ENCODE measurements at regions not wholly inside any gene's neighbourhood (a gene's known extent, or its start where the extent isn't known, plus 50 kb on each side); places are given as distances from the start of the nearest gene placed in this dataset.

GRCh38 chr3:195001961-195002861, 268.7 kb downstream of the XXYLT1 start:
- DNase-seq: peak; percentile 8

DNA sequence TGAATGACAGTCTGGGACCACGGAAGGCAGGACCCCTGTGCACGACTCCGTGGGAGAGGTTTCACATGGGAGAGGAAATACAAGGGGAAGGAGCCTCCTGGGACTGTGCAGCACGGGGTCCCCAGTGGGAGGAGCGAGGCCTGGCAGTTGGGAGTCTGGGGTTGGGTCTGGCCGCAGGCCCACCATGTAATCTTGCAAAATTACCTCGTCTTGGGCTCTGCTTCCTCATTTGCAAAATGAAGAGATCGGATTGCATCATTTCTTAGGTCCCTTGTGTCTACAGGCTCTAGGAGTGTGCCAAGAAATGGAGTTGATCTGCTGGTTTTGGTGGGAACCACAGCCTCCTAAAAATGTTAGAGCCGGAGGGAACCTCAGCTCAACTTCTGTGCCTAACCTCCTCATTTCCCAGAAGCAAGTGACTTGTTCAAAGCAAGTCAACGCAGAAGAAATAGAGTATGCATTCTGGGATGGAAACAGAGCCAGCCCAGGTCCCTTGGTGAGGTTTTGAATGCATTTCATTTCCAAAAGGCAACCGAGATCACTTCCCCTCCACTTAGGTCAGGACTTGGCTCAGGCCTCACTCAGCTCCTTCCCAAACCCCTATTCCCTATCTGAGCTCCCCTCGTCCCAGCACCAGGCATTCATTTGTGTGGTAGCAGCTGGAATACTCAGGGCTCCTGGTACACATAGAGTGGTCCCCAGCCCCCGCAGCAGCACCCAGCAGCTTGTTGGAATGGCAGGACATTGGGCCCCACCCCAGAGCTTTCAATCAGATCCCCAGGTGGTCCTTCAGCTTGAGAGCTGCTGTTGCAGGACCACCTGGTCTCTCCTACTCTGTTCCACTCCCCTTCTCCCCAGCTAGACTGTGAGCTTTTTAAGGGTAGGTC, 267.7 kb downstream of the XXYLT1 start:
- DNase-seq: no peak

DNA sequence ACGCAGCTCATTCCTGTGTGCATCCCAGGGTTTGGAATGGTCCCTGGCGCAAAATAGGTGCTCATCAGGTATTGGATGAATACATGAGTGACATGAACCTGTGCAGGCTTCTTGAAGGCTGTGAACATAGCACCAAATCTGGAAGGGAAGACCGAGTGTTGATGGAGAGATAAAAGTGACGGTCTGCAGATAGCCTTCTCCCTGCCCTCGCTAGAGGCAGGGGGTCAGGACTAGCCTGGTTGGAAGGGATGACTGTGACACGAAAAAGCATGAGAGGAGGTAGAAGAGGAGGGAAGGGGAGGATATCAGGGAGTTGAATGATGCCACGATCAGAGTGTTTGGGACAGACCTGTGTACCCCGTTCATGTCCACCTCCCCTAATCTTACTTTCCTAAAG, 267.1 kb downstream of the XXYLT1 start:
- no peak for DNase-seq

GRCh38 chr3:195004512-195005250, 266.3 kb downstream of the XXYLT1 start:
- DNase-seq: no peak

DNA sequence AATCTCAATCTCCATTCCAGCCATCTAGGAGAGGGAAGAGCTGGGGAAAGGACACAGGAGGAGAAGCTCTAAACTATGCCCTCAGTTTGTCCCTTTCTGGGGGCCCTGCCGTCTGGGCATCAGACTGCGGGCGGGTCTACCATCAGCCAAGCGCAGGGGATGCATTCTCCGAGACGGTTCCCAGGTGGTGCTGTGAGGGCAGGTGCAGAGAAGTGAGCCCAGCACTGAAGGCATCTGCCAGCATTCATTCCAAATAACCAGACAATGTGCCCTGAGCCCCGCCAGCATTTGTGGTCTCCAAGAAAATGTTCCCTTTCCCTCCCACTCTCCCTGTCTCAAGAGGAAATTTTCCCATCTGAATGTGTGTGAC, 265.7 kb downstream of the XXYLT1 start:
- DNase-seq: no peak

DNA sequence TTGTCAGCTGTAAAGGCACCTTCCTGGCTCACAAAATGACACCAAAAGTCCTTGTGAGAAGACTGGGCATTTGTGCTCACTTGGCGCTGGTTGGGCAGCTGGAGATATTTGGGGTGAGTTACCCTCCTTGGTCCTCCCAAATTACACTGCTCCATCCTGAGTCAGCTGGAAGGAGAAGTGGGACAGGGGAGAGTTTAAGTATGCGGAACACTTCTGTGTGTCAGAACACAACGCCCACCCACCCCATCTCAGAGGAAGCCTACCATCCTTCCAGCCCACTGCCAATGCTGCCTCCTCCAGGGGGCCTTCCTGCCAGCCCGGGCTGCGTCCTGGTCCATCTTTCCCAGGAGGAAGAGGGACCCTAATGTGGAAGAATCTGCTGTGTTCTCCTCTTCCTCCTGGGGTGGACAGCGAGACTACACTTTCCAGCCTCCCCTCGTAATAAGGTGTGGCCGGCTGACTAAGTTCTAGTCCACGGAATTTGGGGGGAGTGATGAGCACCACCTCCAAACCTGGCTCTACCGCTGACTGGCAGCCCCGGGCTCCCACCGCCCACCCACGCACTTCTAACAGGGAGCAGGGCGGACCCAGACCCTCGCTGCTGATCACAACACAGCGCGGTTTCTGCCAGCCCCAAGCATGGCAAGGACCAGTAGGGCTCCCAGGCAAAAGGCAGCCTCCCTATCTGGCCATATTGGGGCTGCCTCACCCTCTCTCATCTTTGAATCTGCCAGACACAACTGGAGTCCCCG, 265.0 kb downstream of the XXYLT1 start:
- no peak for DNase-seq

DNA sequence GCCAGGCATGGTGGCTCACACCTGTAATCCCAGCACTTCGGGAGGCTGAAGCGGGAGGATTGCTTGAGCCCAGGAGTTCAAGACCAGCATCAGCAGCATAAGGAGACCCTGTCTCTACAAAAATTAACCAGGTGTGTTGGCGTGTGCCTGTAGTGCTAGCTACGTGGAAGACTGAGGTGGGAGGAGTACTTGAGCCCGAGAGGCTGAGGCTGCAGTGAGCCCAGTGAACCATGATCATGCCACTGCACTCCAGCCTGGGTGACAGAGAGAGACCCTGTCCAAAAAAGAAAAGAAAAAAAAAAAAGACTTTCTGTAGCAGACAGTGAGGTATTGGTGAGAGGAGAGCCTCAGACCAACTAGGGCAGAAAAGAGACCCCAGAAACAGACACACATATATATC, 263.8 kb downstream of the XXYLT1 start:
- no peak for DNase-seq

DNA sequence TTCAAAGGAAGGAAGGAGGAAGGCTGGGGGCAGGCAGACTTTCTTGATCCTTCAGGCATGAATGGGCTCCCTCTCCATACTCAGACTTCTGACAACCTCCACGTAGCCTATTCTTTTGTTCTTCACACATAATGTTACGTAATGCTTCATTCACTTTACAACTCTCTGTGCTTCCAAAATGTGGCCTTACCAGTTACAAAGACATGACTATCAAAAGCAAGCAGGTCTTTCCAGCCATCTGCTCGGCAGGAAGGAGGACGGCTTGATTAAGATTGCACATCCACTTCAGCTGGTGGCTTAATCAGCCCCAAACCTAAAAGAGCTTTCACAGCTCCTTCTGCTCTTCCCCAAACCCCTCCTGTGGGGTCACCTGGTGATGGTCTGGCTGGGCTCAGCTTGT, 263.2 kb downstream of the XXYLT1 start:
- DNase-seq: no peak

- no peak for DNase-seq
Measured at GRCh38 chr3:195008816-195009215, 262.1 kb downstream of the XXYLT1 start.

DNA sequence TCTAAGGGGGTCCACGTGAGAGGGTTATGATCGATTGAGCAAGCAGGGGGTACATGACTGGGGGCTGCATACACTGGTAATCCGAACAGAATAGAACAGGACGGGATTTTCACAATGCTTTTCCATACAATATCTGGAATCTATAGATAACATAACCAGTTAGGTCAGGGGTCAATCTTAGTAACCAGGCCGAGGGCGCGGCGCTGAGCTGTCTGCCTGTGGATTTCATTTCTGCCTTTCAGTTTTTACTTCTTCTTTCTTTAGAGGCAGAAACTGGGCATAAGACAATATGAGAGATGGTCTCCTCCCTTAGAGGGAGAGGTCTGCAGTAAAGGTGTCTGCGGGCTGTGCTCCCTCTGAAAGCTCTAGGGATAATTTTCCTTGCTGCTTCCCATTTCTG, 261.3 kb downstream of the XXYLT1 start:
- DNase-seq: no peak

DNA sequence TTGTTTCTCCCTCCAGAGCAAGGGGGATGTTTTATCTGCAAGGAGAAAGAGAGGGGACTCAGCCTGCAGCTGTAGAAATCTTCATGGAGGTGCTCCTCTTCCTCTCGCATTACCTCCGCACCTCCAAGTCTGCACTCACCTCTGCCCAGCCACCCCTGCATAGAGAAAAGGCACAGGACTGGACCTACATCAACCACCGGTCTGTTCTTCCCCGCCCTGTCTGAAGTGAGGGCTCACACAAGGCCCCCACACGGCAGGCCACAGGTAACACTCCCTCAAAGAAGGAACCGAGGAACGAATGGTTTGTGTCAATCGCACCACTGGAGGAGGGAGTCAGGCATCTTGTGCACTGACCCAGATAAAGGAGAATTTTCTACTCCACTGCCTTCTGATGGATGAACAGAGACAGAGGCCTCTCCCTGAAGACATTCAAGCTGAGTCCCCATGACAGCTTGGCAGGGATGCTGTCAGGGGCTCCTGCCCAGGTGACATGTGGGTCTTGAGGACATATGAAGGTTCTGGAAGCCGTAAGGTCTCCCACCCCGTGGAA, 260.3 kb downstream of the XXYLT1 start:
- DNase-seq: no peak

DNA sequence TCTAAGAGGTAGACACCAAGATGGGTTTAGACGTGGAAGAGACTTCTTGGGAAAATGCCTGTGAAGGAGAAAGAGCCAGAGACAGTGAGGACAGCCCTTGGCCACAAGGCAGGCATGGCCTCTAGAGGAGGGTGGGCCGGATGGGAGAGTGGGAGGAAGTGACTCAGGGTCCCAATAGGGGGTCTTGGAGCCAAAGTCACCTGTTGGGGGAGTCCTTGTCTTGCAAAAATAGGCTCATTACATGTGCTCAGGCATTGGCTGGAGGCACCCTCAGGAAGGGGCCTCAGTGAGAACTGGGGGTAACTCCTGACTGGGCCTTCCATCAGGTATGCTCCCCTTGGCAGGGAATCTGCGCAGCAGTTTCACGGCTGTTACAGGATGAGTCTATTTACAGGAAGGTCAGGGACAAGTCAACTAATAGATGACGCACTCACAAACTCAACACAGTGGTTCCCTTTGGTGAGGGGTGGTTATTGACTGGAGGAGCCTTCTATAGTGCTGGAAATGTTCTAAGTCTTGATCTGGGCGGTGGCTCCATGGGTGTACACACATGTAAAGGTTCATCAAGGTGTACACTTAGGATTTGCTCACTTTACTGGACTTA, 259.6 kb downstream of the XXYLT1 start:
- DNase-seq: no peak

DNA sequence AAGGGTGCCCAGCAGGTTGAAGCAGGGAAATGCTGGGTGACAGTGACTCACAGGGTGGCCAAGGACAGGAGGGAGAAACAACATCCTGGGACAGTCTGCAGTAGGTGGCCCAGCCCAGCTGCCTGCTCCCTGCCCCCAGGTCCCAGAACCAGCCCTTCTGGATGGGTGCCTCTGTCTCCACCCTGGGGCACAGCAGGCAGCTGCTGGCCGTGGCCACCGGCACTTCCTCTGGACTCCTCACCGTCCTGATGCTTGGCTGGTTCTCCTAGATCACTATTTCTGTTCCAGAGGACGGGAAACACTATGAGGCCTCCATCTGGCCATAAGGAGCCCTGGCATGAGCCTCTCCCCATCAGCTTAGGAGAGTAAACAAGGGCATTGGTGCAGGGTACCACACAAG, 258.9 kb downstream of the XXYLT1 start:
- no peak for DNase-seq

DNA sequence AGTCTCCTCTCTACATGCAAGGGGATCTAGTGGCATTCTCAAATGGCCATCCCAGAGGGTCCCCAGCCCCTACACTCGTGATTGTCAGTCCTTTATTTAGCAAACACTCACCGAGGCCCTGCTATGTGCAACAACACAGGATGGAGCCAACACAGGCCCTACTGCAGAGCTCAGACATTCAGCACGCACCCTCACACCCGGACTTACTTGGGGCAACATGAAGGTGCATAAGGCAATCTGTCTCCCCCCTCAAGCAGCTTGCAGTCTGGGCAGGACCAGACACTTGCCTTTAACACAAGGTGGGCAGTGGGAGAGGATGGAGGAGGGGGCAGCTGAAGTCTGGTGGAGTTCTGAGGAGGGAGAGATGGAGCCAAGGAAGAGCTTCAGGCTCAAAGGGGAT, 258.4 kb downstream of the XXYLT1 start:
- no peak for DNase-seq

- no peak for DNase-seq
Measured at GRCh38 chr3:195013411-195014361, 257.3 kb downstream of the XXYLT1 start.

DNA sequence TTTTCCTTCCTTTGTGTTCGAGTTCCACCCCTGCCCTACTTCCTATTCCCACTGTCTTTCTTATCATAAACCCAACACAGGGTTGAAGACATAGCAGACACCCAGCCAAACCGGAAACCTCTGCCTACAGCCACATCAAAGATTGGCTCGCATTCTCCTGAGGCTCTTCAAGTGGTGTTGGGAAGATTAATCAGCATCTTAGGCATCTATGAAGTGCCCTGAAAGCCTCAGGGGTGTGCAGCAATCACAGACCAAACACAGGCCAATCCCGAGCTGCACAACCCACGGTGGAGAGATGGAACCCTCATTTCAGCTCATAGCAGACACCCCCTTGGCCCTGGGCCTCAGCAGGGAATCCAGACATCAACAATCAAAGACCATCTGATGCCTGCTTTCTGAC, 255.9 kb downstream of the XXYLT1 start:
- peak; percentile 66 for DNase-seq

DNA sequence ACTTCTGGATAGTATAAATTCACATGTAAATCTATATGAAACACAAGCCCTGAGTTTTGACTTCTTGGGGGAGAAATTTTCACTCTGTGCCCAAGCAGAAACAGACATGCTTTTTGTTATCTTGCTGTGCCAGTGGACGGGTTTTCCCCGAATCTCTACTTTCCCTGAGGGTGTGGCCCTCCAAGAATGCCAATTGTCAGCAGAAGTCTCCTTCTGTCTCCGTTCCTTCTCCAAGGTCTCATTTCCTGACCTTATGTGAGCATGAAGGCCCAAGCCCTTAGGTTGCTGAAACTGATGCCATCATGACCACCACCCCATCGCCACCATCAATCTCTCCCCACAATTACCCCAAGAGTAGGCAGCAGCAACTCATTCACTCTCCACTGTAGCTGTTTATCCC, 253.8 kb downstream of the XXYLT1 start:
- no peak for DNase-seq
